Stimulated activated CD4-positive, alpha-beta T cell treated with anti-CD3 and anti-CD28 coated beads, Interleukin-15, amount 100 ng/mL, for 48 hours (primary cell): ENCODE measurements at regions not wholly inside any gene's neighbourhood (a gene's known extent, or its start where the extent isn't known, plus 50 kb on each side); places are given as distances from the start of the nearest gene placed in this dataset.
"Not testable (repeated sequence)": the region's sequence is repeated elsewhere in the genome, so short reads cannot be mapped to it uniquely, and the experiment has no call there.

Experiments
- DNase-seq, 2 donors: peaks; one replicate each; pipeline ENCODE4 v3.0.0-alpha.2; 2020; ENCODE audit warnings: low read depth in 2 of 2

DNA sequence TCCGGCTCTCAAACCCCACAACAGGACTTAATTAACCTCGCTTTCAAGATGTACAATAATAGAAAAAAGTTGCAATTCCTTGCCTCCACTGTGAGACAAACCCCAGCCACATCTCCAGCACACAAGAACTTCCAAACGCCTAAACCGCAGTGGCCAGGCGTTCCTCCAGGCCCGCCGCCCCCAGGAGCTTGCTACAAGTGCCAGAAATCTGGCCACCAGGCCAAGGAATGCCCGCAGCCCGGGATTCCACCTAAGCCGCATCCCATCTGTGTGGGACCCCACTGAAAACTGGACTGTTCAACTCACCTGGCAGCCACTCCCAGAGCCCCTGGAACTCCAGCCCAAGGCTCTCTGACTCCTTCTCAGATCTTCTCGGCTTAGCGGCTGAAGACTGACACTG lies 262.5 kb downstream of the SMARCA2 start:
- not testable (repeated sequence) for DNase-seq

DNA sequence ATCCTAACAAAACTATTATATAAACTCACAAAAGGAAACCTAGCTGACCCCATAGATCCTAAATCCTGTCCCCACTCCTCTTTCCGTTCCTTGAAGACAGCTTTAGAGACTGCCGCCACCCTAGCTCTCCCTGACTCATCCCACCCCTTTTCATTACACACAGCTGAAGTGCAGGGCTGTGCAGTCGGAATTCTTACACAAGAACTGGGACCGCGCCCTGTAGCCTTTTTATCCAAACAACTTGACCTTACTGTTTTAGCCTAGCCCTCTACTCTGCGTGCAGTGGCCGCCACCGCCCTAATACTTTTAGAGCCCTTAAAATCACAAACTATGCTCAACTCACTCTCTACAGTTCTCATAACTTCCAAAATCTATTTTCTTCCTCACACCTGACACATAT lies 264.0 kb downstream of the SMARCA2 start:
- DNase-seq = not testable (repeated sequence)

DNA sequence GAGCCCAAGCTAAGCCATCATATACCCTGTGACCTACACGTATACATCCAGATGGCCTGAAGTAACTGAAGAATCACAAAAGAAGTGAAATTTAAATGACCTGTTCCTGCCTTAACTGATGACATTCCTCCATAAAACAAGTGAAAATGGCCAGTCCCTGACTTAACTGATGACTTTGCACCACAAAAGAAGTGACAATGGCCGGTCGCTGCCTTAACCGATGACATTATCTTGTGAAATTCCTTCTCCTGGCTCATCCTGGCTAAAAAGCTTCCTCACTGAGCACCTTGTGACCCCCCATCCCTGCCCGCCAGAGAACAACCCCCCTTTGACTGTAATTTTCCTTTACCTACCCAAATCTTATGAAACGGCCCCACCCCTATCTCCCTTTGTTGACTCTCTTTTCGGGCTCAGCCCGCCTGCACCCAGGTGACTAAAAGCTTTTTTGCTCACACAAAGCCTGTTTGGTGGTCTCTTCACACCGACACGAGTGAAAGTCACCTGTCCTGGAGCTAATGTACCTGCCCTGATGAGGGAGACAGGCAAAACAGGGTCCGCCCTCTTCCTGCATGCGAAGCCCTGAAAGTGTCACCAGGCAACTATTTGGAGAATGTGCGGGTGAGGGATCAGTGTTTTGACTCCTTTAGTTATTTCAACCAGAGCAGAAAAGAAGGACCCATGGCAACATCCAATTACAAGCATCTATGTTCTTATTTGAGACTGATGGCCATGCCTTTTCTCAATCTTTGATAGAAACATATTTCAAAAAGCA lies 266.1 kb downstream of the SMARCA2 start:
- no peak for DNase-seq

DNA sequence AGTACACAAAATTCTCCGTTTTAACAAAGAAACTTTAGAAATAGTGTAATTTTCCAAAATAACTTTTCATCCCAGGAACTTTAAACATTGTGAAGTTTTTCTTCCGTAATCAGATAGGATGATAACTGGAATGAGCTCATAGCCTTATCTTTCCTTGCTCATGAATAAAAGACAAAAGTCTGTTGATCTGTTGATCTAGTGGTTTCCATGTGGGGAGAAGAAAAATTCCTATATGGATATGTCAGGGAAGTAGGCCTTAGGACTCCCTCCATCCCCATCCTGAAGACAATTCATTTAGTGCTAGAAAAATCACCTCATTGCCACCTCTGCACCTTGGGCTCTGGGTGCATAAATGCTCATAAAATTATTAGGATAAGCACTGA lies 266.6 kb downstream of the SMARCA2 start:
- DNase-seq = no peak

DNA sequence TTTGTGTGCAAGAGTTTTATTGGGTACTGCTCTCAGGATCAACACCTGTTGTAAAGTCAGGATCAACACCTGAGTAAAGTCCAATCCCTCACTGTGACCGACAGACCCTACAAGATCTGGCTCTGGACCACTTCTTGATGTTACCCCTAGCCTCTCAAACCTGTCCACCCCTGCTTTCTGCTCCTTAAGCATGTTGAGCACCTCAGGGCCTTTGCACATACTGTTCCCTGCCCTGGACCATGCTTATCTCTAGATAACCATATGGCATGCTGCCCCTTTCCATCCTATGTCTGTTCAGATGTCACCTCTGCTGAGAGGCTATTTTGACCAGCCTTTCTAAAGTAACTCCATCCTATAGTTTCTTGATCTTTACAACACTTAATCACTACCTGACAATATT lies 269.6 kb downstream of the SMARCA2 start:
- no peak for DNase-seq

DNA sequence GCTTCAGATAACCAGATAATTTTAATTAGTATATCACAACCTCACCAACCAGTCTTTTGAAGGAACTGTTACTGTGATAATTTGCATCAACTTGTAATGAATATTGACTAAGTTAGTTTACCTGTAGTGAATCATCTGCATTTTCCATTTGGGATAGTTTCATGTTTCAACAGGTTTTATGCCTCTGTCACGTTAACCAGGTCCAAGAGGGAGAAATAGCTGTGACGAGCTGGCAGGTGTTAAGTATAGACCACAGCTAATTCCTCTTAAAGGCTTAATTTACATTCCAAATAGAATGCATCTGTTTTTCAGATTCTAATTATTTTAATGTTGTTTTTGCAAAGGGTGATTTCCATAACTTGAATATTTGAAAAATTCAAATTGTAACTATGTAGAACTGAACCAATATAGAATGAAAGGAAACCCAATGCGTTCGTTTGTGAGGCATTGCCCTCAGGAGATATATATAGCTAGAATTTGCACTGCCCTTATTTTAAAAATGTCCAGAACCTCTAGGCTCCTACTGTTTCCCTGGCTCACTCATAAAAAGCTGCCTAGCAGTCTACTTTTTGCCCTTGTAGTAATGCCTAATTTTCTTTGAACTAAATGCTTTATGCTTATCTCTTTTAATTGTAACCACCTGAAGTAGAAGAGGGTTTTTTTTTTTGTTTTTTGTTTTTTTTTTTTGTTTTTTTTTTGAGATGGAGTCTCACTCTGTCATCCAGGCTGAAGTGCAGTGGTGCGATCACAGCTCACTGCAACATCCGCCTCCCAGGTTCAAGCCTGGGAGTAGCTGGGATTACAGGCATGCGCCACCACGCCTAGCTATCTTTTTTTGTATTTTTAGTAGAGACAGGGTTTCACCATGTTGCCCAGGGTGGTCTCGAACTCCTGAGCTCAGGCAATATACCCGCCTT lies 270.5 kb downstream of the SMARCA2 start:
- DNase-seq = no peak

DNA sequence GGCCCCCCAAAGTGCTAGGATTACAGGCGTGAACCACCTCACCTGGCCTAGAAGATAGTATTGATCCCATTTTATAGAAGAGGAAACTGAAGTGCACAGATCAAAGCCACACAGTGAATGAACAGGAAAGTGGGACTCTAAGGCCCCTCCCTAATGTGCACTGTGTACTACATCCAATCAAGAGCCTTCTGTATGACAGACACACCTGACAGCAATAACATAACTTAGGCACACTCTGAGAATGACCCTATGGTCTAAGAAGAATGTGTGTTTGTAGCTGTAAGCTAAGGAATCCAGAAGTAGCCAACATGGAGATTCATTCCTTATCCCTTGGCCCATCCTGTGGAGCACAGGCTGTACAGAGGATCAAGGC lies 271.2 kb downstream of the SMARCA2 start:
- no peak for DNase-seq

DNA sequence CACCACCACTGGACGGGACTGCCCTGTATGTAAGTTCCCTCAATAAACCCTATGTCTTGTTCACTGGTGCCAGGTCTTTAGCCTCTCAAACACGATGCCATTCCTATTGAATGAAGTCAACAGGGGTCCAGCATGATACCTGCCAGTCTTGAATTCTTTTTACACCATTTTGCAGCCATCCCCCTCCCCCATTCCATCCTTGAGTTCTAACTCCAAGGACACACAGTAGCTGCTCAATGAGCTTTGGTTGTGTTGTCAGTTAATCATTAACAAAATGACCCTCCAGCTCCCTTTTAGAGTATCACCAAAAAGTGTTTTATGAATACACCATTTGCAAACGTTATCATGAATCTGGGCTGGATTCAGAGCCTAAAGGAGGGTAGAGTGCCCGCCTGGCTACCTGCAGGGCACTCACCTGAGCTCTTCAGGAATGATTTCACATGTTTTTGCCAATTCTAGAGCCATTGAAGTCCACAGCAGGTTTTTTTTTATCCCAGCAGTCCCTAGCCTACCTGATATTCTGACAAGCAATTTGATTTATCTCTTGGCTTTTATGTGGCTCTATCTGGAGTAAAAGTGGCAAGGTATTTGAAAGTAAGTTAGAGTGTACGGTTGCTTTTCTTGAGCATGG lies 271.8 kb downstream of the SMARCA2 start:
- DNase-seq = no peak

DNA sequence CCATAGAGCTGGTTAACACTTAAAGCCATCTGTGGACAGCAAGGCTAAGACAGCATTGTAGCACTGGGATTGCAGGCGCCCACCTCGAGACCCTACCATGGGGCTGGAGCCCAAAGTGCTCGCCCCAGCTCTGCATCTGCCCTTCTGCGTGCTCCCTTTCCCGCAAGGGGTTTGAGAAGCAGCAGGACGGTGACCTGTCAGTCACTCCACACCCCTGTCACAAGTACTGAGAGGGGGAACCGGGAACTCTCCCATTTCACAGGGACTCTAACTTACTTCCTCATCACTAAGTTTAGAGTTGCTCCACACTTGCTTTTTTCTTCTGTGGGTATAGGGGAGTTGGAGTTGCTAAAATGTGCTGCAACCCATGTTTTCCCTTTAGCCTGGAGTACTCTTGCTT lies 273.2 kb downstream of the SMARCA2 start:
- no peak for DNase-seq

DNA sequence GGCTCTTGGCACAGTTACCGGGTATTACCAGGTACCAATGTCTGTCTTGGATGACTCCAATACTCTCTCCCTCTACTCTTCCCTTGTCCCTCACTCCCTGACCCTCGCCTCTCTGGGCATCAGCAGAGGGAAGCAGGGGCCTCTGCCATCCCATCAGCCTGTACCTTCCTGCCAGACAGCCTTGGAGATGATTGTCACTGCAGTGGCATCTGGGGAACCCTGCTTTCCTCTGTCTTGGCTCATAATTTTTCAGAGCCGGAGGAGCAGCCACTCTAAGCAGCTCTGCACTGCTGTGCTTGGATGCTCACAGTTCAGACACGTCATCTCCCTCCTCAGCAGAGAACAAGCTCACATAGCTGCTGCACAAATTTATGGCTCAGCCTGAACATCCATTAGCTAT lies 274.1 kb downstream of the SMARCA2 start:
- DNase-seq = no peak

DNA sequence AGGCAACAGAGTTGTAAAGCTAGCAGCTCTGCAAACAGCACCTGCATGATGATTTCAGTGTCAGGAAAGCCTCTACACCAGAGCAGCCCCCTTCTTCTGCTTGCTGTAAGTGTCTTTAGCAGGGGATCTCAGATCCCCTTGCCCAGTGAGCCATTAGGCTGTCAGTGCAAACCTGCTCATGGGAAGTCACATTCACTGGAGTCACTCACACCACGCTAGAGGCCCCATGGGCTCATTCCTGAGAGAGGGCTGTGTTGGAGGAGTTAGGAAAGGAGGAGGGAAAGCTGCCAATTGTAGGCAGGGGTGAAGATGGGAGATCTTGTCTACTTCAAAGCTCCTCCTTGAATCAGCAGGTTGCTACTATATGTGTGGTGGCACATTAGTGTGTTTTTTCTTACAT lies 275.2 kb downstream of the SMARCA2 start:
- DNase-seq = no peak

DNA sequence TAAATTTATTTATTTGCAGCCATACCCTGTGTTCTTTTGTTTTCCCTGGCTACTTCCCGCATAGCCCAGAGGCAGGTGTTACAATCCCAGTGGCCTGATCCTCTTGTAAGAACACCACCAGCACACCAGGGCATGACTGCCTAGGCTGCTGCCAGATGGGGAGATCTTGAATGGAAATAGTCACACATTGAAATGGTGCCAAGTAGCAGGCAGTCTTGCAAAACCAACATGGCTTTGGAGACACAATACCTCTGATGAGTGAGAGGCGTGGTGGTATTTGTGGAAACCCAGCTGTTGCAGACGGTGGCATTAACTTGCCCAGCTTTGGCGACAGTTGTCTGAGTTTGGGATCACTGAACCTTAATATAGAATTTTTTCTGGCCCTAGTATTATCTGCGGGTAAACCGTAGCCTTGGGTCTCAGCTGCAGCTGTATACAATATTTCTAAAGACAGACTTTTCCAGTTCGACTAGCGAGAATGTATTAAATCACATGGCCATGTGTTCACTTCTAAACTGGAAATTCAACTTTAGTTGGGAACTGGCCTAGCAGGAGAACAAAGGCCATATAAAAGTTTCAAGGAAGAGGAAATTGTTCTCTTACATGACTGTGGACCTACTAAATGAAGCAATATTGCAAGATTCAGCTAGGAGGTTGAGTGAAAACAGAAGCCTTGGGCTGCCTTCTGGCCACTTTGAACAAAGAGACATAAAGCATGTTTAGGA lies 277.0 kb downstream of the SMARCA2 start:
- no peak for DNase-seq

DNA sequence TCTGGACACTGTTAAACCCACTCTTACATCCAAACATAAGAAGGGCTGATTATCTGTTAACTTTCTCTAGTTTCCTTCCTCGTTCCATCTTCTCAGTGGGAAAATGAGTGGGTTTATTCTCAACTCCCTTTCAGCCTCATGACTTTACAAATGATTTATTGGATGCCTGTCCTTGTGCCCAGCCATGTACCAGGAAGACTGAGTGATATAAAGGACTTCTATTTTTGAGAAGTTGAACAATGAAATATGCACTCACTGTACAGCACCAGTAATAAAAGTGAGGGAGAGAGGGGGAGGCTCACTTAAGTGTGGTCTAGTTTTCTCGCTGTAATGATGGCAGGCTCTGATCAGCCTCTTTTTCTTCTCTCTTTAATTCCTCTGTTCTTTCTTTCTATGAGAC lies 277.6 kb downstream of the SMARCA2 start:
- no peak for DNase-seq

DNA sequence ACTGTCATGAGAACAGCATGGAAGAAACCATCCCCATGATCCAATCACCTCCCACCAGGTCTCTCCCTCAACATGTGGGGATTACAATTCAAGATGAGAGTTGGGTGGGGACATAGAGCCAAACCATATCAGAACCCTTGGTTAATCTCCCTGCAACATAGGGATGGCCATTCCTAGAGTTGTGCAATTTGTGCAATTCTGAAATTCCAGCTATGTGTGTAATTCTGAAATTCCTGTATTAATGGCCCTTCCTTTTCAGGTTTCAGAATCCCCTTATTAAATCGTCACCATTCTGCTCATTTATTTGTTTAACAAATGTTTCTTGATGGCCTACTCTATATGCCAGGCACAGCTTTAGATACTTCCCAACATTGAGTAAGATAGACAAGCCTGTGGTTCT lies 282.6 kb downstream of the SMARCA2 start:
- DNase-seq = no peak

DNA sequence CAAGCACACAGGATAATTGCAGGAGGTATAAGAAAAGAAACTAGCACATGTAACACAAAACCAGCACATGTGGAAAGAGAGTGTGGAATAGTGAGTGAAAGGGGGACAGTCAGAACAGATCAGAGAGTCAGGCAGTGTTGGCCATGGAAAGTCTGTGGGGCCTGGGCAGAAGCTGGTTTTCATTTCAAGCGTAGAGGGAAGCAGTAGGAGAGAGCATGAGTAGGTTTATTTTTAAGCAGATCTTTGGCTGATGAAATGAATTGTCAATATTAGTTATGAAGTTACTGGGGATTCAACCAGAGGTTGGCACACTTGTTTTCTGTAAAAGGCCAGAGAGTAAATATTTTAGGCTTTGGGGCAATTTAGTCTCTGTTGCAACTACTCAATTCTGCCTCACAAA lies 283.1 kb downstream of the SMARCA2 start:
- no peak for DNase-seq

DNA sequence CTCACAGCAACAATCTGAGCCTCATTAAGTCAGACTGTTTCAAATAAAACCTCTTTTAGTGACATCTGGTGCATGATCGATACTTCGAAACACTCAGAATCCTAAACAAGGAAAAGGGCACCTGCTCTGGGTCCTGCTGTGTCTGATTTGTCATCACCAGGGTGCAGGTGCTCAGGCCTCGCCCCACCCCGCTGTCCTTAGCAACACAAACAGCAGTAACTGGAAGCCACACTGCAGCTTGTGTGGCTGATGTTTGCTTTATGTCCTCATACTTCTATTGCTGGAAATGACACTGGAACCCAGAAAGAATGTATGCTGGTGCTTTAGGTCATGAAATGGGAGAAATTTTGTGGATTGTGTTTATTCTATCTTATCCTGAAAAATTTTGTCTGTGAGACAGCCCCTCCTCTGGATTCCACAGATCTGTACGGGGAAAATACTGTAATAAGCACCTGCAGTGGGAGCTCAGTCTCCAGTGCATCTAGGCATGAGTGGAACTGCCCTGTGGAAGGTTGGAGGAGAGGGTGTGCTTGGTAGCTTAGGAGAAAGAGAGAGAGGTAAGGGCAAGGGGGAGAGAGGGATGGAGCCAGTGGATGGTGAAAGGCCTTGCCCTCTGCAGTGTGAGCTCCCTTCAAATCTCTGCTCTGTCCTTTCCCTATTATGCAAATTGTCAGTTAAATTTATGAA lies 284.2 kb downstream of the SMARCA2 start:
- no peak for DNase-seq

DNA sequence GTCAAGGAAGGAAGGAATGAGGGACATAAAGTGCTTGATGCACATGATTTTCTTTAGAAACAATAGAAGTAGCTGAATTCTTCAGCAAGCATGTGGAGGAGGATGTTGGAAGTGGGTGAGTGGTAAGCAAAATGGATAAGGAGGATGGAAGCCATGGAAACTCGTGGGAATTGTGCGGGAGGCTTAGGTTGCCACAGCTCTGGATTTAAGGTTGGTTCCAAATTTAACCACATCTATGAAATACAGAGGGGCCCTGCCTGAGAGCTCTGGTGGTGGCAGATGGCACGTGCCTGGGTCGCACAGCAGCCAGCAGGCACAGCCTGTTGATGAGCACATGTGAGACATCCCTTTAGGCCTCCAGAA lies 284.7 kb downstream of the SMARCA2 start:
- DNase-seq = no peak

DNA sequence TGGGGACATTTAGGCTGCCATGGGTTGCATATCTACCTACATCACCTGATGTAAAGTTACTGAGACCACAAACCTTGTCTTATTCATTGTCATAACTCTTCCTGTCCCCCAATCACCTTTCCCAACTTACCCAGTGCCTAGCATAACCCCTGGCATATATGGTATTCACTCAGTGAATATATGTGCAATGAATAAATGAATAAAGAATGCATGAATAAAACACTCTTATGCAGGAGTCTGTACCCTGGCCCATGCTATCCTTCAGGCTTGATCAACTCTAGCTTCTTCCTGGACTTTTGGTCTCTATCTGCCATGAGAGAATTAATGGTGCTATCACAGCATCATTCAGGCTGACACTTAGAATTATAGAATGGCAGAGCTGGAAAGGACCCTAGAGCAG lies 285.2 kb downstream of the SMARCA2 start:
- no peak for DNase-seq

DNA sequence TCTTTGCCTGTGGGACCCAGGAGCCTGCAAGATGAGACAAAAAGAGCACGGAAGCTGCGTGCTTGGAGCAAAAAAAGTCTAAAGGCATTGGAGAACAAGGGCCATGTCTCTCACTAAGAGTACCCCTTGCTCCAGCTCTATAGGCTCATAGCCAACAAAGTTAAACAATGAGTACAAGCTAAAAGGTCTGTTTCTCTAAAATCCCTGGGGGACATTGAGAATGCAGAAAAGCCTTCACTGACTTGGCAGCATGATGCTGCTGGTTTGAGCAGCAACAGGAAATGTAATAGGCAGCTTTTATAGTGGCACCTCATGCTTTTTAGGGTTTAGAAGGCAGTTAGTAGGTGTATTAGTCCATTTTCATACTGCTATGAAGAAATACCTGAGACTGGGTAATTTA lies 287.5 kb downstream of the SMARCA2 start:
- DNase-seq = no peak

DNA sequence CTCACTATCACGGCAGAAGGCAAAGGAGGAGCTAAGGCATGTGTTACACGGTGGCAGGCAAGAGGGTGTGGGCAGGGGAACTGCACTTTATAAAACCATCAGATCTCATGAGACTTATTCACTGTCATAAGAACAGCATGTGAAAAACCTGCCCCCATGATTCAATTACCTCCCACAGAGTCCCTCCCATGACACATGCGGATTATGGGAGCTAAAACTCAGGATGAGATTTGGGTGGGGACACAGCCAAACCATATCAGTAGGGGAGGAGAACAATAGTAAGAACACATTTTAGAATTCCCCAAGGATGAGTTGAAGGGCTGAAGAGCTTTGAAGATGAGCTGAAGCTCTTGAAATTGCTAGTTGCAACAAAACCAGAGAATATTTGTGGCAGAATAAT lies 287.9 kb downstream of the SMARCA2 start:
- no peak for DNase-seq

DNA sequence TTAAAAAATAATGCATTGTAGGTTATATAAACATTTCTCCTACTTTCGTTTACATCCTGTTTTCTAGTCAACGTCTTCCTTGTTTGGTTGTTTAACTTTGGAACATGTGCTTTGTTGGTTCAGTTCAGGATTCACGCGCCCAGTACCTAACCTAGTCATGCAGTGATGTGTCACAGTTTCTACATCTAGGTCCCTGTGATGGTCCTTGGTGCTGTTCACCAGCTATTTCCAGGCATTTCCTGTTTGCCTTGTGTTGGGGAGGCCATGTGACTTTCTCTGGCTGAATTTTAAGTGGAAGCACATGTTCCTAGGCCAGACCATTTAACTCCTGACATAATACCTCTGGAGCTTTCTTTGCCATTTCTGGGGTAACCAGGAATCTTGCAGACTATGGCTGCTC lies 292.3 kb downstream of the SMARCA2 start:
- DNase-seq = no peak

DNA sequence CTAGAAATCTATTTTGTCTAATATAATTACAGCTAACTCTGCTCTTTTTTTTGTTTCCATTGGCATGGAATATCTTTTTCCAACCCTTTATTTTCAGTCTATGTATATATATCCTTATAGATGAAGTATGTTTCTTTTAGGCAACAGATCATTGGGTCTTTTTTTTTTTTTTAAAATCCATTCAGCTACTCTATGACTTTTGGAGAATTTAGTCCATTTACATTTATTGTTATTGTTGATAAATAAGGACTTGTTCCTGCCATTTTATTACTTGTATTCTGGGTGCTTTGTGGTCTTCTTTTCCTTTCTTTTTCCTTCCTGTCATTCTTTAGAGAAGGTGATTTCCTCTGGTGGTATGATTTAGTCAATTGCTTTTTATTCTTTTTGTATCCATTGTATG lies 296.8 kb downstream of the SMARCA2 start:
- no peak for DNase-seq
